Neural cell (in vitro differentiated cells): ENCODE measurements at regions not wholly inside any gene's neighbourhood (a gene's known extent, or its start where the extent isn't known, plus 50 kb on each side); places are given as distances from the start of the nearest gene placed in this dataset.

Source experiments
- CTCF ChIP-seq: fragments of 450-650 bp; IDR thresholded peaks from 2 replicates; pipeline ENCODE4 v1.5.1; 2014; ENCODE audit warnings: antibody characterized with exemption, mild to moderate bottlenecking, moderate library complexity; ENCODE audit not compliant: poor library complexity, severe bottlenecking
- MXI1 ChIP-seq: fragments of 450-650 bp; conservative IDR thresholded peaks from 2 replicates; pipeline ENCODE4 v1.6.1; 2014; ENCODE audit warnings: antibody characterized with exemption, mild to moderate bottlenecking; ENCODE audit not compliant: poor library complexity, severe bottlenecking
- POLR2AphosphoS5 ChIP-seq: IDR thresholded peaks from 2 replicates; pipeline ENCODE4 v1.6.1; 2012
- RAD21 ChIP-seq: fragments of 450-650 bp; conservative IDR thresholded peaks from 2 replicates; pipeline ENCODE4 v1.6.1; 2014; ENCODE audit warnings: antibody characterized with exemption, mild to moderate bottlenecking, moderate library complexity
- SMC3 ChIP-seq: fragments of 450-650 bp; conservative IDR thresholded peaks from 2 replicates; pipeline ENCODE4 v1.6.1; 2014; ENCODE audit warnings: antibody characterized with exemption, mild to moderate bottlenecking, moderate library complexity; ENCODE audit not compliant: poor library complexity
- TAF1 ChIP-seq: IDR thresholded peaks from 2 replicates; pipeline ENCODE4 v1.6.1; 2012; ENCODE audit warnings: low read depth

GRCh38 chr20:22496817-22497216, 87.6 kb downstream of the FOXA2 start:
- TF ChIP-seq CTCF (no peak), SMC3 (no peak), TAF1 (no peak), POLR2AphosphoS5 (no peak), RAD21 (no peak), MXI1 (no peak)
